Ovary (tissue), 3 donors: ENCODE measurements at regions not wholly inside any gene's neighbourhood (a gene's known extent, or its start where the extent isn't known, plus 50 kb on each side); places are given as distances from the start of the nearest gene placed in this dataset.

Source experiments
- CTCF ChIP-seq, 3 donors: fragments of 450-650 bp in 2 of 3; fragments of 200-600 bp in 1 of 3; IDR thresholded peaks; one replicate each; pipeline versions ENCODE4 v1.5.1 to v1.8.0; 2016 to 2022; ENCODE audit warnings: antibody characterized with exemption in 3 of 3, mild to moderate bottlenecking in 1 of 3
- EP300 ChIP-seq: sonication (generic); formaldehyde crosslinking; IDR thresholded peaks from one replicate; pipeline ENCODE4 v1.6.1; 2017; ENCODE audit warnings: antibody characterized with exemption
- donor health status: DM: no; HTN: no; CAD: no.

- TF ChIP-seq CTCF (IDR thresholded peaks at IDR 0.05) (no peak), EP300 (no peak)
These were observed 455.4 kb downstream of the RAP2B start for GRCh38 chr3:153617463-153617862.
